NCI-H146 (cell line): ENCODE measurements at regions not wholly inside any gene's neighbourhood (a gene's known extent, or its start where the extent isn't known, plus 50 kb on each side); places are given as distances from the start of the nearest gene placed in this dataset.
"Not testable (repeated sequence)": the region's sequence is repeated elsewhere in the genome, so short reads cannot be mapped to it uniquely, and the experiment has no call there.

ENCODE experiments used
- DNase-seq: peaks from one replicate; lab custom pipeline; 2025; lab: John Stamatoyannopoulos, UW

DNA sequence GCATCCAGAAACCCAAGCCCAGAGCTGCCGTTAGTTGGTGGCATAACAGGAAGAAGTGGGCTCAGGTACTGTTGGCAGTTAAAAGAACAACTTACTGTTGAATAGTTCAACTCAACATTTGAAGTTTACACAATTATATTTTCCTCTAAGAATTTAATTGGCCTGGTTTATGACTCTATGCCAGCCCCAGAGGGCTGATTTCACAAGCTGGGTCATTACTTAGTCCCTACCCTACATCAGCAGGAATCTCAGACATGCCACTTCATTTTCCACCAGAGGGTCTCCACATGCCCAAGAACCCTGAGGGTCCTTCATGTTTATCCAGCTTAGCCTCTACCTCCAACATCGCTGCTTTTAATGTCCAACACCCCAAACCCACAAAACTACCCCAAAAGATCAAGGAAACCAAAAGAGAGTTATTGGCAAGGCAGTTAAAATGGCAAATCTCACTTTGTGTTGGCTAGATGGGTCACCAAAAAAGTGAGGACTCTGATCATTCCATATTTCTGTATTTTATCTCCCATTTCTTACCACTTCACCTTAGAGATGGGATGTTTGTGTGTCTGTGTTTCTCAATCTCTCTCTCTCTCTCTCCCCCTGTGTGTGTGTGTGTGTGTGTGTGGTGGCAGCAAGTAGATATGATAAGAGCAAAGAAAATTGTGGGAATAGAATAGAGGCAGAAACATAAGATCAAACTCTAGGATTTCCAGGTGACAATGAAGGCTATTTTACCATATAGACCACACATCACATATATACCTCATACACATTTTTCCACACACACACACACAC is 112.5 kb upstream of the TBX18 start:
- no peak for DNase-seq

DNA sequence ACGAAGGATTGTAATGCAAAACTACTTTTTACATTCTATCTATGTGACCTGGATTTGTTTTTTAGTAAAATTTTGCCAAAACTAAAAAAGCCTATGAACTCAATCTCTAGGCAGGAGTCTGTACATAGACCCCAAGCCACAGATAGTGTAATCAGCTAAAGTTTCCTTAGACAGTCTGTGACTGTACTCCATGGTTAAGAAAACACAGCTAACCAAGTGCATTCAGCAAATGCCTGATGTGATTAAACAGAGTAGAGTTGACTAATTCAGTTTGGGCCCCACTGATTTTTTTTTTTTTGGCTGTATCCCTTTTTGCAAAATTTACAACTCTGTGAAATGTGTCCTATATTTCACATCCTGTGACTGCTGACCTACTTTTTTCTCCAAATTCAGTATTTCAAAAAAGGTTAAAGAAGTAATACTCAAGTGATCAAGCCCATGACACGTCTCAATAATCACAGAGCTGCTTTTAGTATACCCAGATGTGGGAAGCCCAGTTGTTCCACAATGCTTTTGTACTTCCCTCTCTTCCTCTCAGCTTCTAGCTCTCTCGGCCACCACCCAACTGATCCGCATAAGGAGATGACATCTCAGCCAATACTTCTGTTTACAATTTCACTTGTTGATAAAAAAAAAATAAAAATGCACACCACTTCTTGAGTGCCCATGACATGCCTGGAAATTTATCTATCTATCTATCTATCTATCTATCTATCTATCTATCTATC is 108.8 kb upstream of the TBX18 start:
- no peak for DNase-seq

DNA sequence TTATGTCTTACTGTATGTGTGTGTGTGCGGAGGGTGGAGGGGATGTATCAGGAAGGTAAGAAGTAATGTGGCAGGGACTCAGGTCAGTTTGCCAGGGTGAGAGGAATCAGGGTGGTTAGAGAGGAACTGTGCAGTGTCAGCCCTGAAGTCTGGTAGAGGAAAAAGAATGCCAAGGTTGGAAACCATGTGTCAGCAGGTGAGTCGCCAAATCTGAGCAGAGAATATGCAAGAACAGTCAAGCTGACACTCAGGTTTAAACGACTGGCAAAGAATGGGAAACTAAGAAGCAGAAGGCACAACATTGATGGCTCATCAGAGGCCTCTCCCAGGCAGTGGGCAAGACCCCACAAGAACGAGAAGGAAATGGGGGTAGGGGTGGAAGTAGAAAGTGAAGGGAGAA is 107.5 kb upstream of the TBX18 start:
- no peak for DNase-seq

DNA sequence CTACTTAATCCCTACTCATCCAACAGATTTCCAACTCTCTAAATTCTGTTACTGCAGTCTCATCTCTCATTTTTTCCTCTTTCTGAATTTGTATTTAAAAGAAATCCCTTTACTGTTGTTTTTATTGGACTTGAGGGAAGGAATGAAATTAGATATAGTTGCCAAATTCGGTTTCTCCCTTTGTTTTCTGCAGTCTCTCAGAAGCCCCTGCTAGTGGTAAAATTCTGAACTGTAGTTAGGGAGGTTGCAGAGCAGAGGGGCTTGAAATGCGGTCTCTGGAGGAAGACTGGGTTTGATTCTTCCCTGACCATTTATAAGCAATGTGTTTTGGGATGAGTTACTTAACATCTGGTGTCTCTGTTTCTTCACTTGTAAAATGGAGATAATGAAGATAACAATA is 106.3 kb upstream of the TBX18 start:
- DNase-seq = no peak

DNA sequence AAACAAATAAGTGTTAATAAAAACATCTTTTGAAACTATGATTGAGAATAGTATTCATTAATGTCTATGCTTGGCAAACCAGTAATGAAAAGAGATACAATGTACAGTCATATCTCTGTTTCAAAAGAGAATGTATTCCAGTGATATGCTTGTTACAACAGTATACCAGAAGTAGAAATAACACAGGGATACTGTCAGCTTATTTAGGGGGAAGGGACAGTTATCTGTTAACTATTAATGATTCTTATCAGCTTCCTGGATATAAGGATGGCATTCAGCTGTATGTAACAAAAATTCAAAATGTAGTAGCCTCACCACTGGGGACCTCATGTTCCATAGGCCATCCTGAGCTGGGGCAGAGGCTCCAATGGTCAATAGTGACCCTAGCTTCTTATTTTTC is 103.8 kb upstream of the TBX18 start:
- no peak for DNase-seq

DNA sequence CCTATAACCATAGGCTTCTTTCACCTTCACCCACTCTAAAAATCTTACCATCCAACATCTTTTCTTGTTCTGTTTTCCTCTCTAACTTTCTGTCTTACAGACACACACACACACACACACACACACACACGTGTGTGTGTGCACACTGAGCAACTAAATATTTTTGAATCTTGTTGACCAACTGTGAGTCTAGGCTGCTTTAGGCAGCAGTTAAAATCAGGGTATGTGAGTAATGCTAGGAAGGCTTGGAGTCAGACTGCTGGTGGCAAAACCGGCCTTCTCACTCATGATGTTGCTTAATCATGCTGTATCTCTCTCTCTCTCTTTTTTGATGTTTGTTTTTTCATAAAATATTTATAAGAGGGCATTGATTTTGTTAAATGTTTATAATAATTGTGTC is 103.1 kb upstream of the TBX18 start:
- no peak for DNase-seq

DNA sequence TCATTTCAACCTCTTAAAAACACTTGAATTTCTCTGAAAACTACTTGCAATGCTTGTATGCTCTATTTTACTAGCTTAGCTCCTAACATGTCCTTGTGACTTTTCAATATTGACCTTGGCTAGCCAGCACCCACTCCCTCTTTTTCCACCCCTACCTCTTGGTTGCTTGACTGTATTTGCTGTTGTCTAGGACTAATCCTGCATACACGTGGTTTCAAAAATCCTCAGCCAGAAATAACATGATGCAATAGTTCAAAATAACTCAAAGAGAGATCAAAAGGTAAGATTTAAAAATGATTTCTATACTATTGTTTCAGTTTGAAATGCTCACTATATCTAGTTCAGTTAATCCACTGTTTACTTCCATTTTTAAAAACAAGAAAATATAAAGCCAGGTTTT is 102.3 kb upstream of the TBX18 start:
- no peak for DNase-seq

DNA sequence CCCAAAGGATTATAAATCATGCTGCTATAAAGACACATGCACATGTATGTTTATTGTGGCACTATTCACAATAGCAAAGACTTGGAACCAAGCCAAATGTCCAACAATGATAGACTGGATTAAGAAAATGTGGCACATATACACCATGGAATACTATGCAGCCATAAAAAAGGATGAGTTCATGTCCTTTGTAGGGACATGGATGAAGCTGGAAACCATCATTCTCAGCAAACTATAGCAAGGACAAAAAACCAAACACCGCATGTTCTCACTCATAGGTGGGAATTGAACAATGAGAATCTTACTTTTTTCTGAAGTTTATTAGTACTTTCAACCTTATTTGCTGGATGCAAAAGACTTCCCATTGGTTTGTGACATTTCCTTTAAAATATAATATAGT is 101.0 kb upstream of the TBX18 start:
- not testable (repeated sequence) for DNase-seq

DNA sequence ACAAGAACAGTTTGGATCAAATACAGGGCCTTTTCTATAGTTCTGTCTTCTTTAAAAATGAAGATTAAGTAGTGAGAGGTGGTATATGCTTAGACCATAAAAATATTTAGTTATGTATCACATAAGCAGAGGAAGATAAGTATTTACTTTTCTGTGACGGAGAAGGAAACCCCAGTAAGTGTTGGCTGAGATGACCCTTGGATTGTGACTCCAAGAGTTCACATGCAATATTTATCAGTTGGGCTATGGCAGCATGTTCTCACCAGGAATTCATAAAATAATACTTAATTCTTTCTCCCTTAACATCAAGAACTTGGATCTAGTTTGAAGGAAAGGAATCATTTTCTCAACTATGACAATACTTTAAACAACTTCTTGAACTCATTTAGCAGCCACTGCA is 98.4 kb upstream of the TBX18 start:
- DNase-seq = no peak

DNA sequence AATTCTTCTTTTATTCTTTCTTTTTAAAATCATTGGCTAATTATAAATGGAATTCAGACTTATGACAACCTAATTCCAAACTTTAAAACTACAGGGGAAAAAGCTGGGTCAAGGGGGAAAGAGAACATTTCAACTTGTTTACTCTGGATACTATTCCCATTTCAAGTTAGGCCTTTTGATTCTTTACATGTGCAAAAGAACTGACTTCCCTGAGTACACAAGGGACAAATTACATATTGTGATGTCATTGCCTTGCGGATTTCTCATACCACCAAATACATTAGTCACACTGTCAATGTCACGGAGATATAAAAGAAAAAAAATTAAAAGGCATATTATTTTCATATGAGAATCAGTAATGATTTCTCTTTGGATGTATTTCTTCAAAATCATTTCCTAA is 96.5 kb upstream of the TBX18 start:
- DNase-seq = no peak

DNA sequence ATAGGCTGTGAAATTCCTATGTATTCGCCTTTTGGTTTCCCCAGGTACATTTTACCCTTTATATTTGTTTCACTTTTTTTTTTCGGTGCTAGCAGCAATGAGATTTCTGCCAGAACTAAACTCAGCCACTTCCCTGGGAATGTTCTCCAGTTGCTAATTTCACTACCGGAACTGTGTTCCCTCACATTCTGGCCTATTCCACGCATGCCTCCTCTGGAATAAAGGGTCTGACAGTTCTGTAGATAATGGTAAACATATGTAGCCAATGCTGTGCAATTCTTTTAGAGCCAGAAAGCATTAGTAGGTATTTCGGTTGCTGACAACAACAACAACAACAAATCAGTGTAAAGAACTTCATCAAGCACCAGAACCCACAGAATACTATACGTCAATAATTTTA is 96.1 kb upstream of the TBX18 start:
- DNase-seq = no peak

DNA sequence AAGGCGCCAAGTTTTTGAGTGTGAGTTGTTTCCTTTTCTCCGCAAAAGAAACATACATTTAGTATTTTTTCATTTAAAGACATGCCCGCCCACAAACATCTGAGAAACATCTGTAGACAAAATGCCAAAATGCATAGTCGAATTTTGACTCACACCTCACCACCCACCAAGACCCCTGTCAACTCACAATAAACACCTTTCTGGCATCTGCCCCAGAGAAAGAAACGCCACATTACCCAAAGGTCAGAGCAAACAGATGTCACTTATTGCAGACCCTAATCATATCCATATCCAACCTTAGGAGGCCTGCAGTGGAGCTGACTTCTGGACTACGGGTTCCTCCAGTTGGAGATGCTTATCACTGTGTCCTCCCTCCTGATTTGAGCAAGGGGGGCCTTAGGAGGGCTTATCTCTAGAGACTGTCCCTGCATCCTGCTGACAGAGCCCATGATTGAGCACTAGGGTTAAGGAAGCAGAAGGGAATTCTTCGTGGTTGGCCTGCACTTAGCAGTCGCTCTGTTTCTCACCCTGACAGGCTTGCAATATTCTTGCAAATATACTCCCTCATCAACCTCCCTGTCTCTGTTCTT is 90.5 kb upstream of the TBX18 start:
- no peak for DNase-seq

DNA sequence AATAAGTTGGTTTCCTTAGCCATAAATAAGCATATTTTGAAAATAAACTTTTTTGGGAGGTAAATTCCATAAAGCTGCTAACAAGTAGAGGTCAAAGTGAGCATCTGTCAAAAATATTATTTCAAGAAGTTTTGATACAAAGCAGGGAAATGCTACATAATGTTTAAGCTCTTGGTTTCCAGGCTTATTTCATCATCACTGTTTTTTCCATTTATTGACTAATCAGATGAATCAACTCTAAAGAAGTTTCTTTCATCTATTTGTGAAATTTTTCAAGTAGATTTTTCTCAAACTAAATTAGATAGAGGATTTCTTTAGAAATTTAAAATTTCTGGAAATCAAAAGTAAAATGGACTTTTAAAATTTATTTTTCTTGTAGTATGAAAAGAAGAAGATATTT is 89.5 kb upstream of the TBX18 start:
- DNase-seq = no peak

DNA sequence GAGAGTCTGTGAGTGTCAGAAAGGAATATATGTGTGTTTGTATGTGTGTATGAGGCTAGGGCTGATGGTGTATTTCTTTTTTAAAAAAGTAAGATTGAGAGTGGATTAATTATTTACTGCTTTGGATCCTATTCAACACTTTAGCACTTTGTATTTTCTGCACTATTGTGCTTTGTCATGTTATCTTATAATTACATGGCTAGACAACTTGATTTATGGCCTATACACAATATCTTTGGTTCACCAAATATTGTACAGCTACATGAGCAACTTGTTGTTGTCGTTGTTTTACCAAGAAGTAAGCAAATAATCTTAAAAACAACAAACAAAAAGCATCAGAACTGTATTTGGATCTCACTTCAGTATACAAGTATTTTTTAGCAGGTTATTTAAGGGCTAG is 84.6 kb upstream of the TBX18 start:
- no peak for DNase-seq

DNA sequence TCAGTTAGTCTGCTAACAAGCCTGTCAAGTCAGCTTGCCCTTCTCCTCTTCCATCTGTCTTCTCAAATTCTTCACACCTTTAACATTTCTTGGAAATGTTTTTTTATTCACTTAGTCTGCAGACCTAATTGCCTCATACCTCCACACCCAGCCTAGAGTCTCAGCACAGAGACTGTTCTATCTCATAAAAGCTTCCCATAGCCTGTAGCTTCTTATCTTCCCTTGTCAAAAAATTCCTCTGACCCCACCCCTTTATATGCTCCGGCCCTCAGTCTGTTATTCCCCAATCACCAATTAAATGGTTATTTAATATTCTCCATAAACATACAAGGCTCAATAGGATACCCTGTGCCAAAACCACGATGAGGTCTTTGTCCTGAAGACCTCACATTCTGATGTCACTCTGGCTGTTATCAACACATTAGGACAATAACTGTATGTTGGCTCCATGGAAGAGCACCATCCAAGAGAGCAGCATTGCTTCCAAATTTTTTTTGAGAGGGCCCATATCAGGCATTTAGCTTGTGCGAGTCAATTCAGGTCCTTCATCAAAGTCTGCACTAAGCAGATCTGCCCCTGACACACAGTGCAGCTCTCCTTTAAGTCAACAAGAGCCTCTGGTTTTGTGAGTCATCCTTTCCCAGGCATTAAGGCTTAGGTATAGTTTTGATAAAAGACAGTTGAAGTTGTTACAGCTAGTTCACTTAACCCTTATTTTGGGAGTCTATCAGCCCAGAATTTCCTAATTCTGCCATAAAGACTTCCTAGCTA is 83.2 kb upstream of the TBX18 start:
- DNase-seq = no peak

DNA sequence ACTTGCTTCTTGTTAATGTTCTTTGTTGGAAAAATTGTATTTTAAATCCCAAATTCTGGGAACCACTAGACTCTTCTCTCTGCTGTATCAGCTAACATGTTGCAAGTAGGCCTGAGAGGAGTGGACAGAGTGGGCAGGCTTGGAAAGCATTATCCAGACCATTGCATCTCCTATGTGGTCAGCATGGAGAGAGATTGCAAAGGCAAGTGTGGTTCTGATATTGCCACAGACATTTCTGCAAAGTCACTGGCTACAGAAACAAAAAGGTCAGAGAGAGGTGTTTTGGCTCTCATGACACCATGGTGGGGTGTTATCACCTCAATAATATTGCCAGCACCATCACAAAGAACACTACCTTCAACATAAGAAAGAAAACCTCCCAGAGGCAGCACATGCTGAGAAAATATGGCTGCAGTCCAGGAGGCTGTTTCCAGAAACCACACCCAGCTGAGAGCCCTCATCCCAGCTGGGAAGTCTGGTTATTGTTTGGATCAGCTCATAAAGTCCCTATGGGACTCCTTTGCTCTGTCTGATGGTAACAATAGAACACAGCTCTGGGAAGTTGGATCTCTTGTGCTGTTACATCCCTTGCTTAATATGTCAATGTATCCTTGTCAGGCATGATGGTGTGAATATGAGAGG is 78.2 kb upstream of the TBX18 start:
- no peak for DNase-seq

DNA sequence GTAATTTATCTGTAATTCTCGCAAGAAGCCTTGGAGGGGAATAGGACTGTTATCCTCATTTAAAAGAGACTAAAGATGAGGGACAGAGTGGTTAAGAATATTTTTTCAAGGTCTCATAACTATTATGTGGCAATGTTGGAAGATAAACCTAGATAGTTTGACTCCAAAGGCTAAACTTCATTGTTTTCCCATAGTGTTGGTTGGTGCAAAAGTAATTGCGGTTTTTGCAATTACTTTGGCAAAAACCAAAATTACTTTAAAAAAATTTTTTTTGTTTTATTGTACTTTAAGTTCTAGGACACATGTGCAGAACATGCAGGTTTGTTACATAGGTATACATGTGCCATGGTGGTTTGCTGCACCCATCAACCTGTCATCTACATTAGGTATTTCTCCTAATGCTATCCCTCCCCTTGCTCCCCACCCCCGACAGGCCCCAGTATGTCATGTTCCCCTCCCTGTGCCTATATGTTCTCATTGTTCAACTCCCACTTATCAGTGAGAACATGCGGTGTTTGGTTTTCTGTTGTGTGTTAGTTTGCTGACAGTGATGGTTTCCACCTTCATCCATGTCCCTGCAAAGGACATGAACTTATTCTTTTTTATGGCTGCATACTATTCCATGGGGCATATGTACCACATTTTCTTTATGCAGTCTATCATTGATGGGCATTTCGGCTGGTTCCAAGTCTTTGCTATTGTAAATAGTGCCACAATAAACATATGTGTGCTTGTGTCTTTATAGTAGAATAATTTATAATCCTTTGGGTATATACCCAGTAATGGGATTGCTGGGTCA is 72.9 kb upstream of the TBX18 start:
- not testable (repeated sequence) for DNase-seq

DNA sequence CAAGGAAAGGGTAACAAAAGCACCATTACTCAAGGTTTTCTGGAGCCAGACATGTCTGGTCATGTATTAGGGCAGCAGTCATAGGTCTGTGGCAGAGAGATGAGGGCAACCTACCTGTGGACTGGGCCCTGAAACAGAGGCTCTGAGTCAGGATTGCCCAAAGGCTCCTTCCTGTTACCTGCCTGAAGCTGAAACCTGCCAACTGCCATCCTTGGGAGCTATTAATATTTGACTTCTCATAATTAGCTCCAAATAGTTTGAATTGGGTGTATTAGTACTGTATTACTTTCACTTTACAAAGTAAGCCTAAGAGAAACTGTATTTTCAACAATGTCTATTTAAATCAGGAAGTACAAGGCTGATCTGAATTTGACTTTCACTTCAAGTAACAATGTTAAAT is 72.0 kb upstream of the TBX18 start:
- no peak for DNase-seq

DNA sequence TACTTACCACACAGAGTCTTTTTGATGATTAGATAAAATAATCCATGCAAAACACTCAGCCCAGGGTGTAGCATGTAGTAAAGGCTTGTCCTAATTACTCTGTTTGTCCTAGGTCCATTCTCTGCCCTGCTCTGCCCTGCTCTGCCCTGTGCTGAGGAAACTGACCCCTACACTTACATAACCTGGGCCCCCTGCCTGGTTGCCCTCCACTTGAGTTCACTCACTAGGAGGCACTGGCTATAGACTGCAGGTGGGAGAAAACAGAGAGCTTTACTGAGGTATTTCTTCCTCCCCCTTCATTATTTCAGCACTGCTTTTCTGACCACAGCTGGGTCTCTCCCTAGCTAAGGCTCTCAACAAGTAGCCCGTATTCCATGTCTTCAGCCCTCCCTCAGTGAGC is 70.9 kb upstream of the TBX18 start:
- no peak for DNase-seq

DNA sequence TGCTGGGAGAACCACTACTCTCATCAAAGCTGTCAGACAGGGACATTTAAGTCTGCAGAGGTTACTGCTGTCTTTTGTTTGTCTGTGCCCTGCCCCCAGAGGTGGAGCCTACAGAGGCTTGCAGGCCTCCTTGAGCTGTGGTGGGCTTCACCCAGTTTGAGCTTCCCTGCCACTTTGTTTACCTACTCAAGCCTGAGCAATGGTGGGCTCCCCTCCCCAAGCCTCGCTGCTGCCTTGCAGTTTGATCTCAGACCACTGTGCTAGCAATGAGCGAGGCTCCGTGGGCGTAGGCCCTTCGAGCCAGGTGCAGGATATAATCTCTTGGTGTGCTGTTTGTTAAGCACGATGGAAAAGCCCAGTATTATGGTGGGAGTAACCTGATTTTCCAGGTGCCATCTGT is 67.5 kb upstream of the TBX18 start:
- not testable (repeated sequence) for DNase-seq

DNA sequence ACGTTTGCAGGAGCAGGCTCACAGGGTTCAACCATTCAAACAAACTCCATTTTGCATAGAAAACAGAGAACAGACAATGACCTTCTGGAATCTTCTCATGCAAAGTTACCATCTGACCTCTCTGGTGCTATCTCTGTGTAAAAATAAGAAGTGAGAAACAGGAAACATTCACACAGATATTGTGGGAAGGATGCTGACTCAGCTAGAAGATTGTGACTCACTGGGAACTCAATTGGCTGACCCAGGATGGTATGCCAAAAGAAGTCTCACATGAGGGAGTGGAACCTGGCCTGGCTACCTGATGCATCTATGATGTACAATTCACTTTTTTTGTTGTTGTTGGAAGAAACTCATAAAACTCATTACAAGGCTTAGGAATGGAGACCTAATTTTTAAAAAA is 61.1 kb upstream of the TBX18 start:
- no peak for DNase-seq
